HG03064 (cell line): ENCODE measurements at regions not wholly inside any gene's neighbourhood (a gene's known extent, or its start where the extent isn't known, plus 50 kb on each side); places are given as distances from the start of the nearest gene placed in this dataset.
A peak's percentile ranks its signal among the peaks of the same experiment; 100 is the strongest.

Experiments used
- ATAC-seq: cut with Tn5 transposase; IDR thresholded peaks from one replicate; pipeline ENCODE4 v1.9.1; 2021; ENCODE audit warnings: low read depth; ENCODE audit not compliant: unreplicated experiment

GRCh38 chr12:43052441-43052840, 462.9 kb upstream of the PRICKLE1 start:
- no peak for ATAC-seq

- ATAC-seq, result no peak
Observed at GRCh38 chr12:43044241-43044640, 454.7 kb upstream of the PRICKLE1 start.

GRCh38 chr12:43038991-43039390, 449.4 kb upstream of the PRICKLE1 start:
- no peak for ATAC-seq

GRCh38 chr12:43029971-43030370, 440.4 kb upstream of the PRICKLE1 start:
- no peak for ATAC-seq

GRCh38 chr12:43028826-43029225, 439.3 kb upstream of the PRICKLE1 start:
- no peak for ATAC-seq

GRCh38 chr12:43022838-43023237, 433.3 kb upstream of the PRICKLE1 start:
- no peak for ATAC-seq

GRCh38 chr12:43015090-43015737, 425.7 kb upstream of the PRICKLE1 start:
- no peak for ATAC-seq

GRCh38 chr12:43011383-43011926, 421.9 kb upstream of the PRICKLE1 start:
- peak; percentile 90 for ATAC-seq

GRCh38 chr12:43009846-43010240, 420.3 kb upstream of the PRICKLE1 start:
- no peak for ATAC-seq

- no peak for ATAC-seq
Observed at GRCh38 chr12:43008953-43009845, 419.7 kb upstream of the PRICKLE1 start.

GRCh38 chr12:43004908-43005307, 415.4 kb upstream of the PRICKLE1 start:
- no peak for ATAC-seq

GRCh38 chr12:43004141-43004540, 414.6 kb upstream of the PRICKLE1 start:
- ATAC-seq, result no peak

- ATAC-seq, result no peak
Observed at GRCh38 chr12:42996869-42997431, 407.4 kb upstream of the PRICKLE1 start.

GRCh38 chr12:42992826-42993225, 403.3 kb upstream of the PRICKLE1 start:
- no peak for ATAC-seq

- no peak for ATAC-seq
Observed at GRCh38 chr12:42990387-42990786, 400.8 kb upstream of the PRICKLE1 start.

GRCh38 chr12:42987216-42987650, 397.7 kb upstream of the PRICKLE1 start:
- ATAC-seq, result no peak

GRCh38 chr12:42985506-42985905, 396.0 kb upstream of the PRICKLE1 start:
- ATAC-seq, result no peak

- ATAC-seq, result no peak
Observed at GRCh38 chr12:42982828-42983227, 393.3 kb upstream of the PRICKLE1 start.

GRCh38 chr12:42981379-42981778, 391.8 kb upstream of the PRICKLE1 start:
- no peak for ATAC-seq

GRCh38 chr12:42980441-42980840, 390.9 kb upstream of the PRICKLE1 start:
- no peak for ATAC-seq

- no peak for ATAC-seq
Observed at GRCh38 chr12:42979746-42980145, 390.2 kb upstream of the PRICKLE1 start.
